ENCODE measurements at regions not wholly inside any gene's neighbourhood (a gene's known extent, or its start where the extent isn't known, plus 50 kb on each side); places are given as distances from the start of the nearest gene placed in this dataset.
A peak's percentile ranks its signal among the peaks of the same experiment; 100 is the strongest.
"Not testable (repeated sequence)": the region's sequence is repeated elsewhere in the genome, so short reads cannot be mapped to it uniquely, and the experiment has no call there.

- no peak overlapping the region for H3K27ac ChIP-seq
- H3K4me1 ChIP-seq = no peaks in the 10 kb centered on the region
- no peaks in the 10 kb centered on the region for H3K9me3 ChIP-seq
- intact Hi-C loops (cut with DNase I; ENCODE audit: low total_unique reads) = no loop called here
- no peak for DNase-seq (ENCODE audit: low spot score in 2 of 2)
- H3K27me3 ChIP-seq = no peaks in the 10 kb centered on the region
- no peak overlapping the region for H3K4me3 ChIP-seq
- H3K36me3 ChIP-seq = no peaks in the 10 kb centered on the region
- TF ChIP-seq POLR2AphosphoS5 (IDR thresholded peaks at IDR 0.05) (no peak), CTCF (IDR thresholded peaks at IDR 0.05) (no peak), POLR2A (IDR thresholded peaks at IDR 0.05) (no peak)
These were observed 82.9 kb downstream of the EOMES start for GRCh38 chr3:27639271-27639670.

GRCh38 chr3:27638594-27638993 is 83.5 kb downstream of the EOMES start:
- Histone ChIP-seq H3K27ac (no peak overlapping the region), H3K9me3 (no peaks in the 10 kb centered on the region), H3K4me3 (no peak overlapping the region), H3K27me3 (no peaks in the 10 kb centered on the region), H3K4me1 (no peaks in the 10 kb centered on the region), H3K36me3 (no peaks in the 10 kb centered on the region)
- TF ChIP-seq CTCF (IDR thresholded peaks at IDR 0.05) = no peak
- intact Hi-C loops (cut with DNase I; ENCODE audit: low total_unique reads) = no loop called here
- DNase-seq (ENCODE audit: low spot score in 2 of 2) = no peak

- no peaks in the 10 kb centered on the region for H3K36me3 ChIP-seq
- no peaks in the 10 kb centered on the region for H3K9me3 ChIP-seq
- H3K4me1 ChIP-seq = no peaks in the 10 kb centered on the region
- no peaks in the 10 kb centered on the region for H3K27me3 ChIP-seq
- DNase-seq (ENCODE audit: low spot score in 2 of 2) = no peak
- intact Hi-C loops (cut with DNase I; ENCODE audit: low total_unique reads) = loop anchor here (2.0 kb wide), 1 partner anchor 17 kb away; no protein-coding TSS in a partner anchor
- H3K4me3 ChIP-seq = no peak overlapping the region
- no peak for TF ChIP-seq POLR2A (IDR thresholded peaks at IDR 0.05)
- TF ChIP-seq POLR2AphosphoS5 (IDR thresholded peaks at IDR 0.05) = no peak
- no peak for TF ChIP-seq CTCF (IDR thresholded peaks at IDR 0.05)
- H3K27ac ChIP-seq = no peak overlapping the region
These were observed 84.7 kb downstream of the EOMES start for GRCh38 chr3:27637346-27637995.

- H3K36me3 ChIP-seq; H3K27ac ChIP-seq; H3K9me3 ChIP-seq; H3K4me3 ChIP-seq; H3K27me3 ChIP-seq; DNase-seq (ENCODE audit: low spot score in 2 of 2); H3K4me1 ChIP-seq; intact Hi-C loops (cut with DNase I; ENCODE audit: low total_unique reads): not testable (repeated sequence)
These were observed 87.1 kb downstream of the EOMES start for GRCh38 chr3:27635006-27635405.

- Histone ChIP-seq H3K36me3 (no peaks in the 10 kb centered on the region), H3K27me3 (no peaks in the 10 kb centered on the region), H3K27ac (peak overlapping the region; percentile 82 to 90), H3K9me3 (no peaks in the 10 kb centered on the region), H3K4me3 (peak overlapping the region; percentile 51 to 73 (median 65)), H3K4me1 (no peaks in the 10 kb centered on the region)
- TF ChIP-seq CTCF (IDR thresholded peaks at IDR 0.05) (no peak), POLR2AphosphoS5 (IDR thresholded peaks at IDR 0.05) (peak in 2 of 3 donors; percentile 0 to 16), POLR2A (IDR thresholded peaks at IDR 0.05) (no peak)
- no peak for DNase-seq (ENCODE audit: low spot score in 2 of 2)
- intact Hi-C loops (cut with DNase I; ENCODE audit: low total_unique reads) = no loop called here
These were observed 88.9 kb downstream of the EOMES start for GRCh38 chr3:27633224-27633545.
